OCI-LY7 (cell line): ENCODE measurements at regions not wholly inside any gene's neighbourhood (a gene's known extent, or its start where the extent isn't known, plus 50 kb on each side); places are given as distances from the start of the nearest gene placed in this dataset.

ENCODE experiments used
- BruUV-seq: library from RNA; stranded (reverse); fragments of 400-500 nt; replicated peaks from 2 replicates; lab custom pipeline; 2021; lab: Mats Ljungman, UMichigan
- CTCF ChIA-PET: fragments of 300-600 bp; sonication (Branson Sonifier 250); formaldehyde crosslinking; loops from one replicate; lab custom pipeline; 2022; ENCODE audit warnings: antibody characterized with exemption; ENCODE audit not compliant: unreplicated experiment; lab: Charles Lee
- POLR2A ChIA-PET: fragments of 300-600 bp; sonication (Branson Sonifier 250); formaldehyde crosslinking; loops from one replicate; lab custom pipeline; 2022; ENCODE audit warnings: antibody characterized with exemption; lab: Charles Lee
- DNase-seq: peaks from one replicate; pipeline ENCODE4 v3.0.0-alpha.2; 2015; ENCODE audit warnings: low spot score
- H2AFZ ChIP-seq: fragments of 200-600 bp; sonication (generic), shearing (Covaris generic); 2 replicates; pipeline ENCODE4 v1.6.1; 2014; ENCODE audit warnings: mild to moderate bottlenecking, antibody characterized with exemption, low read length, moderate library complexity
- H3K27ac ChIP-seq: fragments of 200-600 bp; sonication (generic); 2 replicates; pipeline ENCODE4 v1.5.1; 2014; ENCODE audit warnings: mixed run types, low read depth, mild to moderate bottlenecking, moderate library complexity, low read length, inconsistent platforms; ENCODE audit not compliant: poor library complexity, severe bottlenecking
- H3K36me3 ChIP-seq: fragments of 200-600 bp; sonication (generic); 2 replicates; pipeline ENCODE4 v1.6.1; 2014; ENCODE audit warnings: mild to moderate bottlenecking, antibody characterized with exemption, low read length, moderate library complexity, mixed read lengths; ENCODE audit not compliant: insufficient read depth
- H3K4me1 ChIP-seq: fragments of 200-600 bp; sonication (generic); 2 replicates; pipeline ENCODE4 v1.5.1; 2014; ENCODE audit warnings: mild to moderate bottlenecking, low read length; ENCODE audit not compliant: insufficient read depth, poor library complexity, severe bottlenecking
- H3K4me2 ChIP-seq: fragments of 200-600 bp; sonication (generic); 2 replicates; pipeline ENCODE4 v1.6.1; 2014; ENCODE audit warnings: mild to moderate bottlenecking, low read length
- H3K4me3 ChIP-seq: fragments of 200-600 bp; sonication (generic); 2 replicates; pipeline ENCODE4 v1.5.1; 2014; ENCODE audit warnings: mild to moderate bottlenecking, low read depth, low read length; ENCODE audit not compliant: poor library complexity, severe bottlenecking
- H3K79me2 ChIP-seq: fragments of 200-600 bp; sonication (generic); 2 replicates; pipeline ENCODE4 v1.6.1; 2016; ENCODE audit warnings: low read depth, mild to moderate bottlenecking, low read length, moderate library complexity, mixed read lengths; ENCODE audit not compliant: insufficient read depth
- H3K9me2 ChIP-seq: fragments of 200-600 bp; sonication (generic); 2 replicates; pipeline ENCODE4 v1.6.1; 2016; ENCODE audit warnings: mild to moderate bottlenecking, low read length, mixed read lengths; ENCODE audit not compliant: insufficient read depth
- H3K9me3 ChIP-seq: fragments of 200-600 bp; sonication (generic); 2 replicates; pipeline ENCODE4 v1.6.1; 2014; ENCODE audit warnings: mild to moderate bottlenecking, mixed run types, low read length, mixed read lengths
- H4K20me1 ChIP-seq: fragments of 200-600 bp; sonication (generic); 2 replicates; pipeline ENCODE4 v1.6.1; 2014; ENCODE audit warnings: mild to moderate bottlenecking, antibody characterized with exemption, low read length, moderate library complexity, mixed read lengths; ENCODE audit not compliant: insufficient read depth
- EZH2phosphoT487 ChIP-seq: fragments of 200-600 bp; sonication (generic); IDR thresholded peaks from 2 replicates; pipeline ENCODE4 v1.6.1; 2018; ENCODE audit warnings: low read depth, borderline replicate concordance, mild to moderate bottlenecking, mixed run types, antibody characterized with exemption, low read length, moderate library complexity, mixed read lengths
- intact Hi-C: fragments of 100-400 bp; cut with micrococcal nuclease; formaldehyde crosslinking; loops from one replicate; pipeline ENCODE4 v1.10.0; 2022; ENCODE audit not compliant: unreplicated experiment
- TF ChIP-seq, protein P1 (sequence below): fragments of 200-600 bp; sonication (generic); conservative IDR thresholded peaks from 2 replicates; pipeline ENCODE4 v1.5.1; 2014; ENCODE audit warnings: mild to moderate bottlenecking, antibody characterized with exemption, low read length, moderate library complexity, mixed read lengths

- no peaks in the 10 kb centered on the region for H4K20me1 ChIP-seq
- no peaks in the 10 kb centered on the region for H3K4me1 ChIP-seq
- H3K9me3 ChIP-seq = no peaks in the 10 kb centered on the region
- no peaks in the 10 kb centered on the region for H3K9me2 ChIP-seq
- no peak overlapping the region for H2AFZ ChIP-seq
- H3K36me3 ChIP-seq = no peaks in the 10 kb centered on the region
- no peak overlapping the region for H3K4me3 ChIP-seq
- BruUV-seq = no TSS peak
- H3K4me2 ChIP-seq = no peak overlapping the region
- H3K27ac ChIP-seq = no peak overlapping the region
- CTCF ChIA-PET = no interaction called here
- TF ChIP-seq, protein P1, sequence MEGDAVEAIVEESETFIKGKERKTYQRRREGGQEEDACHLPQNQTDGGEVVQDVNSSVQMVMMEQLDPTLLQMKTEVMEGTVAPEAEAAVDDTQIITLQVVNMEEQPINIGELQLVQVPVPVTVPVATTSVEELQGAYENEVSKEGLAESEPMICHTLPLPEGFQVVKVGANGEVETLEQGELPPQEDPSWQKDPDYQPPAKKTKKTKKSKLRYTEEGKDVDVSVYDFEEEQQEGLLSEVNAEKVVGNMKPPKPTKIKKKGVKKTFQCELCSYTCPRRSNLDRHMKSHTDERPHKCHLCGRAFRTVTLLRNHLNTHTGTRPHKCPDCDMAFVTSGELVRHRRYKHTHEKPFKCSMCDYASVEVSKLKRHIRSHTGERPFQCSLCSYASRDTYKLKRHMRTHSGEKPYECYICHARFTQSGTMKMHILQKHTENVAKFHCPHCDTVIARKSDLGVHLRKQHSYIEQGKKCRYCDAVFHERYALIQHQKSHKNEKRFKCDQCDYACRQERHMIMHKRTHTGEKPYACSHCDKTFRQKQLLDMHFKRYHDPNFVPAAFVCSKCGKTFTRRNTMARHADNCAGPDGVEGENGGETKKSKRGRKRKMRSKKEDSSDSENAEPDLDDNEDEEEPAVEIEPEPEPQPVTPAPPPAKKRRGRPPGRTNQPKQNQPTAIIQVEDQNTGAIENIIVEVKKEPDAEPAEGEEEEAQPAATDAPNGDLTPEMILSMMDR = no peak
- TF ChIP-seq EZH2phosphoT487 = no peak
- intact Hi-C loops = no loop called here
- no peaks in the 10 kb centered on the region for H3K79me2 ChIP-seq
- DNase-seq = no peak
- POLR2A ChIA-PET = no interaction called here
These were observed 248.0 kb downstream of the FGF13 start for GRCh38 chrX:138463476-138463875.
